PC-3 (cell line): ENCODE measurements at regions not wholly inside any gene's neighbourhood (a gene's known extent, or its start where the extent isn't known, plus 50 kb on each side); places are given as distances from the start of the nearest gene placed in this dataset.
A peak's percentile ranks its signal among the peaks of the same experiment; 100 is the strongest.

ENCODE experiments used
- ATAC-seq: fragments of 200-7000 bp; cut with Tn5 transposase; 2 replicates; pipeline ENCODE4 v1.9.1; 2020; ENCODE audit warnings: mild to moderate bottlenecking, moderate library complexity
- BruUV-seq: library from RNA; stranded (reverse); fragments of 400-500 nt; replicated peaks from 2 replicates; lab custom pipeline; 2021; lab: Mats Ljungman, UMichigan
- CTCF ChIA-PET: fragments of 300-600 bp; sonication (Branson Sonifier 250); formaldehyde crosslinking; loops from one replicate; lab custom pipeline; 2022; ENCODE audit warnings: antibody characterized with exemption; lab: Charles Lee
- POLR2A ChIA-PET: fragments of 300-600 bp; sonication (Branson Sonifier 250); formaldehyde crosslinking; loops from one replicate; lab custom pipeline; 2022; ENCODE audit warnings: antibody characterized with exemption; ENCODE audit not compliant: unreplicated experiment; lab: Charles Lee
- DNase-seq: peaks from one replicate; pipeline ENCODE4 v3.0.0-alpha.2; 2015
- H2AFZ ChIP-seq: fragments of 300-600 bp; sonication (generic); 2 replicates; pipeline ENCODE4 v1.6.0; 2016; ENCODE audit warnings: antibody characterized with exemption, low read length
- H3F3A ChIP-seq: fragments of 300-600 bp; sonication (generic); one replicate; pipeline ENCODE4 v1.6.0; 2017; ENCODE audit warnings: antibody characterized with exemption, low read length, control low read depth, mild to moderate bottlenecking; ENCODE audit not compliant: unreplicated experiment
- H3K27ac ChIP-seq: fragments of 300-600 bp; sonication (generic); 2 replicates; pipeline ENCODE4 v1.5.1; 2016; ENCODE audit warnings: mild to moderate bottlenecking, low read length
- H3K27me3 ChIP-seq: fragments of 300-600 bp; sonication (generic); 2 replicates; pipeline ENCODE4 v1.6.1; 2016; ENCODE audit warnings: low read length, mixed read lengths
- H3K36me3 ChIP-seq: fragments of 300-600 bp; sonication (generic); 2 replicates; pipeline ENCODE4 v1.6.1; 2016; ENCODE audit warnings: low read depth, mixed run types, low read length, mixed read lengths
- H3K4me1 ChIP-seq: fragments of 300-600 bp; sonication (generic); 2 replicates; pipeline ENCODE4 v1.5.1; 2016; ENCODE audit warnings: low read length; ENCODE audit not compliant: insufficient read depth
- H3K4me2 ChIP-seq: fragments of 300-600 bp; sonication (generic); 2 replicates; pipeline ENCODE4 v1.6.0; 2016; ENCODE audit warnings: low read length
- H3K4me3 ChIP-seq: fragments of 300-600 bp; sonication (generic); 2 replicates; pipeline ENCODE4 v1.5.1; 2016; ENCODE audit warnings: mild to moderate bottlenecking, low read length, mixed read lengths
- H3K79me2 ChIP-seq: fragments of 300-600 bp; sonication (generic); 2 replicates; pipeline ENCODE4 v1.6.1; 2017; ENCODE audit warnings: low read length, mixed read lengths
- H3K9ac ChIP-seq: fragments of 300-600 bp; sonication (generic); 2 replicates; pipeline ENCODE4 v1.6.0; 2016; ENCODE audit warnings: mild to moderate bottlenecking, low read length
- H3K9me2 ChIP-seq: fragments of 300-600 bp; sonication (generic); replicated peaks from 2 replicates; pipeline ENCODE4 v1.6.1; 2016; ENCODE audit warnings: mixed run types, low read length, mixed read lengths
- H3K9me3 ChIP-seq: fragments of 300-600 bp; sonication (generic); 2 replicates; pipeline ENCODE4 v1.6.1; 2016; ENCODE audit warnings: low read length, mixed read lengths
- H4K20me1 ChIP-seq: fragments of 300-600 bp; sonication (generic); 2 replicates; pipeline ENCODE4 v1.6.1; 2016; ENCODE audit warnings: low read length, mixed read lengths
- CTCF ChIP-seq: fragments of 300-600 bp; sonication (generic); conservative IDR thresholded peaks from 2 replicates; pipeline ENCODE4 v1.5.1; 2017; ENCODE audit warnings: antibody characterized with exemption, low read depth, mild to moderate bottlenecking, low read length
- EZH2 ChIP-seq: fragments of 300-600 bp; sonication (generic); IDR thresholded peaks from one replicate; pipeline ENCODE4 v1.6.1; 2017; ENCODE audit warnings: antibody characterized with exemption, mild to moderate bottlenecking, low read length; ENCODE audit not compliant: unreplicated experiment
- EZH2phosphoT487 ChIP-seq: fragments of 300-600 bp; sonication (generic); IDR thresholded peaks from 2 replicates; pipeline ENCODE4 v1.6.1; 2018; ENCODE audit warnings: mild to moderate bottlenecking, antibody characterized with exemption, low read length, borderline replicate concordance
- intact Hi-C: fragments of 100-400 bp; cut with micrococcal nuclease; formaldehyde crosslinking; loops from 2 replicates; pipeline ENCODE4 v1.9.0; 2023

DNA sequence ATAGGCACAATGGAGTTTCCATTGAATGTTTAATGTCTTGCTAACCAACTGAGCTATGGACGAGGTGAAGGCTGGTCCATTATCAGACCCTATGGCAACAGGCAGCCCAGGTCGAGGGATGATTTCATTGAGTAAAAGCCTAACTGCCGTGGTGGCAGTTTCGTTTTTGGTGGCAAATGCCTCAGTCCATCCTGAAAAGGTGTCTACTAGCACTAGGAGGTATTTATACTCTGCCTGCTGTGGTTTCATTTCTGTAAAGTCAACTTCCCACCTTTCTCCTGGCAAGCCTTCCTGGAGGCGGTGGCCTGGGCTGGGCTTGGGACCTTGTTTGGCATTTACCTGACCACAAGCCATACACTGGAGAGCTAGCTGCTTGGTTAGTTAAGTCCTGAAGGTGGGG is 75.8 kb downstream of the PRR15 start:
- no peak for DNase-seq
- Histone ChIP-seq H2AFZ (no peak overlapping the region), H3K27me3 (no peaks in the 10 kb centered on the region), H3K4me3 (no peak overlapping the region), H3K36me3 (no peaks in the 10 kb centered on the region), H3K27ac (no peak overlapping the region), H4K20me1 (no peaks in the 10 kb centered on the region), H3K79me2 (no peaks in the 10 kb centered on the region), H3K9me3 (no peaks in the 10 kb centered on the region), H3F3A (no peaks in the 10 kb centered on the region), H3K4me1 (peaks cover 9% of the 10 kb centered on the region), H3K4me2 (no peak overlapping the region), H3K9me2 (no peaks in the 10 kb centered on the region), H3K9ac (no peak overlapping the region)
- intact Hi-C loops, result loop anchor here (5.0 to 10.0 kb wide), 4 partner anchors 235 to 773 kb away; no protein-coding TSS in a partner anchor
- ChIA-PET POLR2A (no interaction called here), CTCF (no interaction called here)
- ATAC-seq, result no peak
- no TSS peak for BruUV-seq
- TF ChIP-seq EZH2phosphoT487 (no peak), CTCF (no peak), EZH2 (no peak)

DNA sequence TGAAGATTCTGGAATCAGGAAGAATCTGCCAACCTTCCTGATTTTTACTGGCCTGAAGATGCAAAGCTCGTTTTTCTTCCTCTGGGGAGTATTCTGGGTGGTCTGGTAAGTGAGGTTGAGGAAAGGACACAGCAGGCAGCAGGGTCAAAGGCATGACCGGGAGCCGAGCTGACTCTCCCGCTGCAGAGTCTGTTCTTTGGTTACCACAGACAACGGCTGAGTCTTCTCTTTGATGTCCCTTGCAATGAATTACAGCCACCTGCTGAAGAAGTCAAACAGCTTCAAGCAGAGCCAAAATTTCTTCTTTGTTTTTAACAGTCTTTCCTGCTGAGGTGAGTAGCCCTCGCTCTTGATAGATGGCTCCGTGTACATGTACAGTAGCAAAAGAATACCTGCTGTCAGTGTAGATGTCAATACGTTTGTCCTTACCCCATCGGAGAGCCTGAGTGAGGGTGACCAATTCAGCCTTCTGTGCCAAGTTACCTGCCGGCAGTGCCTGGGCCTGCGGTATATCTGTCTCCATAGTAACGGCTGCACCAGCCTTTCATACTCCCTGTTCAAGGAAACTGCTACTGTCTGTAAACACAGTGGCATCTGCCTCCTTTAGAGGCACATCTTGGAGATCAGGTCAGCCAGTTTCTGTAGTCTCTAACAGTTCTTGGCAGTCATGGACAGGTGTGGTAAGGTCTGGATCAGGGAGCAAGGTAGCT is 76.4 kb downstream of the PRR15 start:
- intact Hi-C loops, result loop anchor here (5.0 to 10.0 kb wide), 4 partner anchors 235 to 772 kb away; no protein-coding TSS in a partner anchor
- no peak for DNase-seq
- Histone ChIP-seq H3K79me2 (no peaks in the 10 kb centered on the region), H3K9me3 (no peaks in the 10 kb centered on the region), H2AFZ (no peak overlapping the region), H3K9ac (no peak overlapping the region), H3K27me3 (no peaks in the 10 kb centered on the region), H3K36me3 (no peaks in the 10 kb centered on the region), H3K4me3 (no peak overlapping the region), H3K4me2 (no peak overlapping the region), H3K9me2 (no peaks in the 10 kb centered on the region), H3F3A (no peaks in the 10 kb centered on the region), H3K27ac (no peak overlapping the region), H3K4me1 (peaks cover 6% of the 10 kb centered on the region), H4K20me1 (no peaks in the 10 kb centered on the region)
- POLR2A ChIA-PET, result no interaction called here
- no TSS peak for BruUV-seq
- CTCF ChIA-PET, result no interaction called here
- no peak for ATAC-seq
- TF ChIP-seq CTCF, result no peak
- no peak for TF ChIP-seq EZH2phosphoT487
- TF ChIP-seq EZH2, result no peak

- no peaks in the 10 kb centered on the region for H4K20me1 ChIP-seq
- ChIA-PET POLR2A (no interaction called here), CTCF (no interaction called here)
- BruUV-seq, result no TSS peak
- H3K4me1 ChIP-seq, result no peaks in the 10 kb centered on the region
- H3K4me2 ChIP-seq, result no peak overlapping the region
- no peaks in the 10 kb centered on the region for H3K79me2 ChIP-seq
- H3K27me3 ChIP-seq, result no peaks in the 10 kb centered on the region
- no peak overlapping the region for H3K9ac ChIP-seq
- H3K4me3 ChIP-seq, result no peak overlapping the region
- no peak for TF ChIP-seq CTCF
- DNase-seq (peak; percentile 11), ATAC-seq (peak; percentile 73)
- no peaks in the 10 kb centered on the region for H3K9me3 ChIP-seq
- no peak overlapping the region for H3K27ac ChIP-seq
- no peaks in the 10 kb centered on the region for H3F3A ChIP-seq
- H3K9me2 ChIP-seq, result no peaks in the 10 kb centered on the region
- H2AFZ ChIP-seq, result no peak overlapping the region
- intact Hi-C loops, result no loop called here
- H3K36me3 ChIP-seq, result no peaks in the 10 kb centered on the region
Observed at GRCh38 chr7:29641651-29642050, 78.0 kb downstream of the PRR15 start.
